Calu3 (cell line): ENCODE measurements at regions not wholly inside any gene's neighbourhood (a gene's known extent, or its start where the extent isn't known, plus 50 kb on each side); places are given as distances from the start of the nearest gene placed in this dataset.
"Not testable (repeated sequence)": the region's sequence is repeated elsewhere in the genome, so short reads cannot be mapped to it uniquely, and the experiment has no call there.

Experiments
- BruUV-seq: library from RNA; stranded (reverse); fragments of 400-500 nt; replicated peaks from 2 replicates; lab custom pipeline; 2021; lab: Mats Ljungman, UMichigan
- CTCF ChIA-PET: fragments of 300-600 bp; sonication (Branson Sonifier 250); formaldehyde crosslinking; loops from one replicate; lab custom pipeline; 2022; ENCODE audit warnings: antibody characterized with exemption; lab: Charles Lee
- DNase-seq: peaks from one replicate; pipeline ENCODE4 v3.0.0; 2022
- H3K27ac Mint-ChIP-seq: one replicate; pipeline ENCODE4 v1.8.0; 2022; ENCODE audit warnings: mixed read lengths; ENCODE audit not compliant: unreplicated experiment
- H3K27me3 Mint-ChIP-seq: one replicate; pipeline ENCODE4 v1.8.0; 2022; ENCODE audit warnings: mixed read lengths; ENCODE audit not compliant: unreplicated experiment
- H3K36me3 Mint-ChIP-seq: one replicate; pipeline ENCODE4 v1.8.0; 2022; ENCODE audit warnings: mild to moderate bottlenecking, moderate library complexity, mixed read lengths; ENCODE audit not compliant: insufficient read depth, unreplicated experiment
- H3K4me1 Mint-ChIP-seq: one replicate; pipeline ENCODE4 v1.8.0; 2022; ENCODE audit warnings: mild to moderate bottlenecking, low read depth, mixed read lengths; ENCODE audit not compliant: unreplicated experiment
- H3K4me3 Mint-ChIP-seq: one replicate; pipeline ENCODE4 v1.8.0; 2022; ENCODE audit warnings: mild to moderate bottlenecking, low read depth, moderate library complexity, mixed read lengths; ENCODE audit not compliant: unreplicated experiment
- H3K9me3 Mint-ChIP-seq: one replicate; pipeline ENCODE4 v1.8.0; 2022; ENCODE audit warnings: low read depth, mixed read lengths; ENCODE audit not compliant: unreplicated experiment
- CTCF ChIP-seq: fragments of 200-600 bp; IDR thresholded peaks from one replicate; pipeline ENCODE4 v1.8.0; 2022; ENCODE audit warnings: antibody characterized with exemption; ENCODE audit not compliant: unreplicated experiment
- intact Hi-C: fragments of 100-400 bp; cut with micrococcal nuclease; formaldehyde crosslinking; loops from one replicate; pipeline ENCODE4 v1.10.0; 2022; ENCODE audit not compliant: unreplicated experiment

- no TSS peak for BruUV-seq
- H3K27ac Mint-ChIP-seq: no peak overlapping the region
- no peak overlapping the region for H3K4me3 Mint-ChIP-seq
- DNase-seq: no peak
- no peak for TF ChIP-seq CTCF
- intact Hi-C loops: no loop called here
- H3K36me3 Mint-ChIP-seq: no peaks in the 10 kb centered on the region
- no peaks in the 10 kb centered on the region for H3K27me3 Mint-ChIP-seq
- CTCF ChIA-PET: no interaction called here
- H3K4me1 Mint-ChIP-seq: no peaks in the 10 kb centered on the region
- no peaks in the 10 kb centered on the region for H3K9me3 Mint-ChIP-seq
Measured at GRCh38 chr10:121378251-121378801, 219.9 kb downstream of the FGFR2 start.

GRCh38 chr10:121379013-121379412 lies 219.2 kb downstream of the FGFR2 start:
- Mint-ChIP-seq H3K27me3 (no peaks in the 10 kb centered on the region), H3K4me3 (no peak overlapping the region), H3K4me1 (no peaks in the 10 kb centered on the region), H3K36me3 (no peaks in the 10 kb centered on the region), H3K27ac (no peak overlapping the region), H3K9me3 (no peaks in the 10 kb centered on the region)
- BruUV-seq: no TSS peak
- no peak for TF ChIP-seq CTCF
- no peak for DNase-seq
- CTCF ChIA-PET: no interaction called here
- intact Hi-C loops: no loop called here

GRCh38 chr10:121380211-121380610 lies 218.0 kb downstream of the FGFR2 start:
- TF ChIP-seq CTCF: no peak
- intact Hi-C loops: no loop called here
- Mint-ChIP-seq H3K27me3 (no peaks in the 10 kb centered on the region), H3K27ac (no peak overlapping the region), H3K36me3 (no peaks in the 10 kb centered on the region), H3K4me1 (no peaks in the 10 kb centered on the region), H3K4me3 (no peak overlapping the region), H3K9me3 (no peaks in the 10 kb centered on the region)
- CTCF ChIA-PET: no interaction called here
- BruUV-seq: no TSS peak
- DNase-seq: no peak

- H3K4me3 Mint-ChIP-seq, H3K9me3 Mint-ChIP-seq, H3K27me3 Mint-ChIP-seq, CTCF ChIA-PET, H3K36me3 Mint-ChIP-seq, H3K4me1 Mint-ChIP-seq, intact Hi-C loops, BruUV-seq, DNase-seq, H3K27ac Mint-ChIP-seq: not testable (repeated sequence)
Measured at GRCh38 chr10:121382029-121382520, 216.2 kb downstream of the FGFR2 start.

DNA sequence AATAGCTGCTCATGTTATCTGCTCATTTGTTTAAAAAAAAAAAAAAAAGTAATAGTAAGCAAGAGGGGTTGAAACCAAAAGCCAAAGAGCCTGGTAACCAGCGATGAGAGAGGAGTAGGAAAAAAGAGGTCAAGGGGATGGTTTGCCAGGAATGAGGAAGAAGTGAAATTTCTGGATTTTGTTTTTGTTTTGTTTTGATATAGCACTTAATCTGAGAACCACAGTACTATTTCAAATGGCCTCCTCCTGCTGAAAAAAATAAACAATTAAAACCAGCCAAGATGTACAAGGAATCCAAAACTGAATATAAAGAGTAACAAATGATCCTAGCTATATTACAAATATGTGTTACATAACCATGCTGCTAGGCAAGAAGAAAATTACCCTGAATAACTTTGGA lies 213.1 kb downstream of the FGFR2 start:
- Mint-ChIP-seq H3K9me3 (no peaks in the 10 kb centered on the region), H3K4me3 (no peak overlapping the region), H3K4me1 (no peaks in the 10 kb centered on the region), H3K36me3 (no peaks in the 10 kb centered on the region), H3K27me3 (no peaks in the 10 kb centered on the region), H3K27ac (no peak overlapping the region)
- CTCF ChIA-PET: no interaction called here
- no peak for DNase-seq
- intact Hi-C loops: no loop called here
- BruUV-seq: no TSS peak
- TF ChIP-seq CTCF: no peak
